ENCODE measurements at regions not wholly inside any gene's neighbourhood (a gene's known extent, or its start where the extent isn't known, plus 50 kb on each side); places are given as distances from the start of the nearest gene placed in this dataset.

DNA sequence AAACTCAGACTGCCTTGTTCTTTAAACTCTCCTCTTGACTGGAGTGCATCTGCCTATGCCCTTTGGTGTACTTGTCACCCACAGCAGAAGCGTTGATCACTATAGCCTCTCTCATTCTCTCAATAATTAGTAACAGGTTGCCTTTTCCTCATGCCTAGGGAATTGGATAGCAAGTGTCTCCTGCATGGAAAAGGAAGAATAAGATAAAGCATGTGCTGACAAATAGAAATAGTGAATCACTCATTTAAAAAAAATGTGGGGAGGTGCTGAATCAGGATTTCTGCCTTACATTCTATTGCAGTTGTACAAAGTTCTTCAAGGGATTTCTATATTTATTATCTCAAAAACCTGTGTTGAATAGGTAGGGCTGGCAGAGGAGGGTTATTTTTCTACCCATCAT lies 323.0 kb downstream of the TXNL1 start:
- no peaks in the 10 kb centered on the region for H3K36me3 ChIP-seq (ENCODE audit: control insufficient read depth, insufficient read depth, low read length, severe bottlenecking)
- DNase-seq (ENCODE audit: low read depth): peak; percentile 46

DNA sequence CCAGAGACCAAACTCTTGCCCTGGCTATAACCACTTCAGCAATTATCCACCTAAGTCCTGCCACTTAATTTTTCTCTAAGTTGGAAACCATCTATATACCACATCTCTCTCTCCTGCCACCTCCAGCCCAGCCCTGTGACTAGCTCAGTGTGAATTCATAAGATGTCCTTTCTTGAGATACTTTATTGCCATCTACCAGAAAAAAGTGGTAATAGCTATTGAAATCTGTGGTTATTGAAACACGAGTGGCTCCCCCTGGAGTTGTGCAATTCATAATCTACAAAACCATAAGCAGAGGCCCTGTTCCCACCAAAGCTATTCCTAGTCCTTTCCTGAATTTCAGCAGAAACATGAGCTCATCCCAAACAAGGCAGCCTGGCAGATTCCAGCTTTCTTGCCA lies 324.0 kb downstream of the TXNL1 start:
- no peak for DNase-seq (ENCODE audit: low read depth)
- no peak overlapping the region for H3K4me3 ChIP-seq (ENCODE audit: low read length)

More for the DNA sequence above, 323.0 kb downstream of the TXNL1 start:
- Histone ChIP-seq H3K9ac (ENCODE audit: low read length) (no peak overlapping the region), H3K4me1 (ENCODE audit: control insufficient read depth, insufficient read depth, low read length) (peaks cover 5% of the 10 kb centered on the region), H3K4me3 (ENCODE audit: low read length) (no peak overlapping the region), H3K27me3 (replicated peaks; ENCODE audit: control insufficient read depth, insufficient read depth, low read length) (no peaks in the 10 kb centered on the region), H3K9me3 (ENCODE audit: control insufficient read depth, low read length) (no peaks in the 10 kb centered on the region)

DNA sequence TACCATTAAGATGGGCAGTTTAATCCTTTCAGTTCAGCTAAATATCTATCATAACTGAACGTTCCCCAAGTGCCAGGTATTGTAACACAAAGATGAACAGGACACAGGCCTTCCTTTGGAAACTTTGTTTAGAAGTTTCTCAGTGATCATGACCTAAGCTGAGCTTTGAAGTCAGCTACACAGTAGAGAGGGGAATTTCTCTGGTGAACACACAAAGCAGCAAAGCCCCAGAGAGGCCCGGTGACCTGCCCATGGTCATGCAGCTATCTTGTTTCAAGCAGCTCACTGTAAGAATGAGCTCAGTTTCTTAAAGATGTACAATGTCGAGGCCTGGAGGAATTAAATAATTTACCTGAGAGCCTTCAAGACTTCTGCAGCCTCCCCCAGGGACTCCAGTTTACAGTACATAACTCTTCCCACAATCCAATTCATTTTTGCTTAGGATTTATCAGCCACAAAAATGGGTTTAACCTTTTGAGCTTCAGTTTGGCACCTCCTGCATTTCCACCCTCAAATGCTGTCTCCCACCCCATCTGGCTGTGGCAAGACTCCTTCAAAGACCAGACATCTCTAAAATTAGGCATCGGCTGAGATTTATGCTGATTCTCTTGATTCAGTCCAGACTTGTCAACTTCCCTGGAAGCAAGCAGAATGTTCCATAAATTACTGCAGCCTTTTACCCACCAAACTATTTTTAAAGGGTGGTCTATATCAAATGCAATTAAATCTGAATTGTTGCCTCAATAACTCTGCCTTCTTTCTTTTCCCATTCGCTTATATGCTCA lies 325.6 kb downstream of the TXNL1 start:
- DNase-seq (ENCODE audit: low read depth): no peak
- Histone ChIP-seq H3K4me1 (ENCODE audit: control insufficient read depth, insufficient read depth, low read length) (peaks cover 5% of the 10 kb centered on the region), H3K9ac (ENCODE audit: low read length) (no peak overlapping the region), H3K4me3 (ENCODE audit: low read length) (no peak overlapping the region), H3K27me3 (replicated peaks; ENCODE audit: control insufficient read depth, insufficient read depth, low read length) (no peaks in the 10 kb centered on the region), H3K36me3 (ENCODE audit: control insufficient read depth, insufficient read depth, low read length, severe bottlenecking) (no peaks in the 10 kb centered on the region), H3K9me3 (ENCODE audit: control insufficient read depth, low read length) (no peaks in the 10 kb centered on the region)

More for the DNA sequence above, 324.0 kb downstream of the TXNL1 start:
- Histone ChIP-seq H3K4me1 (ENCODE audit: control insufficient read depth, insufficient read depth, low read length) (peaks cover 5% of the 10 kb centered on the region), H3K36me3 (ENCODE audit: control insufficient read depth, insufficient read depth, low read length, severe bottlenecking) (no peaks in the 10 kb centered on the region), H3K9ac (ENCODE audit: low read length) (no peak overlapping the region), H3K9me3 (ENCODE audit: control insufficient read depth, low read length) (no peaks in the 10 kb centered on the region), H3K27me3 (replicated peaks; ENCODE audit: control insufficient read depth, insufficient read depth, low read length) (no peaks in the 10 kb centered on the region)

DNA sequence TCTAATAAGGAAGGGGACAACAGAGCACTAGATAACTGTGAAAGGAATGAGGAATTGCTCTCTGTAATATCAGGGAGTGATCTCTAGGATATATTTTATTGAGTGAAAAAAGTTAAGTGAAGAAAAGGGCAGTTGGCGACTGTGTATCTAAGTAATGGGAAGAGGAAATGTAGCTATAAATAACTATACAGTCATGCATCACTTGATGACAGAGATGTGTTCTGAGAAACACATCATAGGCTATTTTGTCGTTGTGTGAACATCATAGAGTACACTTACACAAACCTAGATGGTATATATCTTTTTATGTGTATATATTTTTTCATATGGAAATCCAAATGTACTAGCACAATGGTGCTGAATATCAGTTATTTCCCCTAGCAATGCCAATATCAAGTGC lies 329.3 kb downstream of the TXNL1 start:
- Histone ChIP-seq H3K27me3 (replicated peaks; ENCODE audit: control insufficient read depth, insufficient read depth, low read length) (no peaks in the 10 kb centered on the region), H3K4me1 (ENCODE audit: control insufficient read depth, insufficient read depth, low read length) (no peaks in the 10 kb centered on the region), H3K36me3 (ENCODE audit: control insufficient read depth, insufficient read depth, low read length, severe bottlenecking) (no peaks in the 10 kb centered on the region), H3K9me3 (ENCODE audit: control insufficient read depth, low read length) (no peaks in the 10 kb centered on the region), H3K9ac (ENCODE audit: low read length) (no peak overlapping the region), H3K4me3 (ENCODE audit: low read length) (no peak overlapping the region)
- DNase-seq (ENCODE audit: low read depth): no peak

DNA sequence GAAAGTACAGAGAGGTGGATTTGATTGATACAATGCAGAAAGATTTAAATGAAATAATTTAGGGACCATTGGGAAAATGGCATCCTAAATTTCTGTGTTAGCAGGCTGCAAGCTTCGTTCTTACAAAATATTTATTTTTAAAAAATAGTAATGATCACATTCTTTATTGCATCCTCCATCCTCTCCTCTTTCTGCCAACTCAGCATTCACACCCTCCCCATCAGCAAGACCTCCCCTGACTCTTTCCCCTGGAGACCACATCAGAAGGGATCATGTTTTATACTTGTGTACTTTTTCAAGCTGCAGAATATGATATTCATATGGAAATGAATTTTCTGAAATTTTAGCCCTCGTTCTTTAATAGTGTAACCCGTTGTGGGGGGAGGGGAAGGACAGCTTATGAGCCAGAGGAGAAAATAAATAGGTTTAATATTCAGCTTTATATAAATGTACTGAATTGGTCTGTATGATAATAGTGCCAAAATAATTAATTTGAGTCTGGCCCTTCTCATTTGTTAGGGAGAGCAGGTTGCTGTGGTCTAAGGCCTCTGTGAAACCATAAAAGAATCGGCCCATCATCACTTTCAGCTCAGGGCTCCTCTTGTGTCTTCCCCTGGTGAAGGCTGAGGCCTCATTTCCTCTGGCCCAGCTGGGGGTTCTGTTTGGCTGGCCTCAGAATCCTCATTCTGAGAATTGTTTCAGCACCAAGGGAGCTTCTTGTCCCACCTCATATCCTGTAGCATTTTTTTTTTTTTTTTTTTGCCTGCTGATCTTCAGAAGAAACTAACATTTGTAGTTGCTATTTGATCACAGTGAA lies 330.8 kb downstream of the TXNL1 start:
- Histone ChIP-seq H3K4me1 (ENCODE audit: control insufficient read depth, insufficient read depth, low read length) (no peaks in the 10 kb centered on the region), H3K36me3 (ENCODE audit: control insufficient read depth, insufficient read depth, low read length, severe bottlenecking) (no peaks in the 10 kb centered on the region), H3K9me3 (ENCODE audit: control insufficient read depth, low read length) (no peaks in the 10 kb centered on the region), H3K27me3 (replicated peaks; ENCODE audit: control insufficient read depth, insufficient read depth, low read length) (no peaks in the 10 kb centered on the region), H3K9ac (ENCODE audit: low read length) (no peak overlapping the region), H3K4me3 (ENCODE audit: low read length) (no peak overlapping the region)
- DNase-seq (ENCODE audit: low read depth): no peak

DNA sequence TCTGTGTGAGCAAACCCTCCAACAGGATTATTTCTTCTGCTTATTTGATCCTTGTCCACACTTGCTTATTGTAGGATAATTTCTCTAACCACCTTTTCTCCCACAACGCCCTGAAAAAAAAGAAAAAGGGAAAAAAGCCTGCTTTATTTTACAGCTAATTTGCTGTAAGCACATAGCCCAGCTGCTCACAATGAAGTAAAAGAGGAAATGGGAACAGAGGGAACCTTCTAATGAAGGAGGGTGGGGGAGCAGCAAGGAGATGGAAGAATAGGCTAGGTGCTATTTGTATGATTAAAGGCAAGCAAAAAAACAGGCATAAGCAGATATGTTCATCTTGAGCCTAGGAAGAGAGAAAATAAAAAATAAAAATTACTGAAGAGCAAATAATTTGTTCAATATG lies 331.6 kb downstream of the TXNL1 start:
- H3K9me3 ChIP-seq (ENCODE audit: control insufficient read depth, low read length): no peaks in the 10 kb centered on the region
- H3K36me3 ChIP-seq (ENCODE audit: control insufficient read depth, insufficient read depth, low read length, severe bottlenecking): no peaks in the 10 kb centered on the region
- H3K4me1 ChIP-seq (ENCODE audit: control insufficient read depth, insufficient read depth, low read length): no peaks in the 10 kb centered on the region
- no peak overlapping the region for H3K9ac ChIP-seq (ENCODE audit: low read length)
- no peaks in the 10 kb centered on the region for H3K27me3 ChIP-seq (replicated peaks; ENCODE audit: control insufficient read depth, insufficient read depth, low read length)
- no peak for DNase-seq (ENCODE audit: low read depth)
- H3K4me3 ChIP-seq (ENCODE audit: low read length): no peak overlapping the region

DNA sequence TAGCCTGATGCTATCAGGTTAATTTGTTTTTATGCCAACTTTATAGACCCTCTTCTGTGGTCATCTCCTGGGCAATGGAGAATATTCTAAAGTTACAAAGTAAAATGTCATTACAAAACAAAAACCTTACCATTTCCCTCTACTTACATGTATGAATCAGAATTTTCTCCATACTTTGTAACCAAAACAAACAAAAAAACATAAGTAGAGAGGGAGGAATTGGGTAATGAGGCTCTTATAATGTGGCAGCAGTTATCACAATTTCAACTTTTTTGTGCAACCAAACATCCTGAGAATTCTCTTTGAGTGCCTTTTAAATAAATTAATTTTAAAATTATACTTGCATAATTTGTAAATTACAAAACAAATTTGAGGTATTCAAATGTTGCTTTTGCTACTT lies 332.8 kb downstream of the TXNL1 start:
- DNase-seq (ENCODE audit: low read depth): peak; percentile 72
- no peaks in the 10 kb centered on the region for H3K27me3 ChIP-seq (replicated peaks; ENCODE audit: control insufficient read depth, insufficient read depth, low read length)
- no peaks in the 10 kb centered on the region for H3K9me3 ChIP-seq (ENCODE audit: control insufficient read depth, low read length)

DNA sequence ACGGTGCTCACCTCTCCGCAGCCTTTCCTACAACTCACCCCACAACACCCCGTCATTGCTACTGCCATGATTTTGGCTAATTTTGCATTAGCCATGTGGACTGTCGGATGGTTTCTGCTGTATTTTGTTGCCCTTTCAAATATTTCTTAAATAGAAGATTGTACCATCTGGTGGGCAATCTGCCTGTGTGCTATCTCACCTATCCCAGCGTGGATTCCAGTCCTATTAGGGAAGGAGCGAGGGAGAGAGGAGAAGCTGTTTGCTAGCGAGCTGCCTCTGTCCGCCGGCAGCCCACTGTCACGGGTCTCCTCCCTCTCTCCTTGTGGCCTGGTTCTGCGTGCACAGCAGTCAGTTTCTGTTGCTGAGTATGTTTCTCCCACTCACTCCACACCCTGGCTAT lies 336.2 kb downstream of the TXNL1 start:
- no peaks in the 10 kb centered on the region for H3K27me3 ChIP-seq (replicated peaks; ENCODE audit: control insufficient read depth, insufficient read depth, low read length)
- no peaks in the 10 kb centered on the region for H3K4me1 ChIP-seq (ENCODE audit: control insufficient read depth, insufficient read depth, low read length)
- DNase-seq (ENCODE audit: low read depth): no peak
- no peak overlapping the region for H3K9ac ChIP-seq (ENCODE audit: low read length)
- no peak overlapping the region for H3K4me3 ChIP-seq (ENCODE audit: low read length)
- H3K36me3 ChIP-seq (ENCODE audit: control insufficient read depth, insufficient read depth, low read length, severe bottlenecking): no peaks in the 10 kb centered on the region
- no peaks in the 10 kb centered on the region for H3K9me3 ChIP-seq (ENCODE audit: control insufficient read depth, low read length)

More for the DNA sequence above, 332.8 kb downstream of the TXNL1 start:
- H3K4me3 ChIP-seq (ENCODE audit: low read length): no peak overlapping the region
- no peak overlapping the region for H3K9ac ChIP-seq (ENCODE audit: low read length)
- H3K36me3 ChIP-seq (ENCODE audit: control insufficient read depth, insufficient read depth, low read length, severe bottlenecking): no peaks in the 10 kb centered on the region
- no peaks in the 10 kb centered on the region for H3K4me1 ChIP-seq (ENCODE audit: control insufficient read depth, insufficient read depth, low read length)

DNA sequence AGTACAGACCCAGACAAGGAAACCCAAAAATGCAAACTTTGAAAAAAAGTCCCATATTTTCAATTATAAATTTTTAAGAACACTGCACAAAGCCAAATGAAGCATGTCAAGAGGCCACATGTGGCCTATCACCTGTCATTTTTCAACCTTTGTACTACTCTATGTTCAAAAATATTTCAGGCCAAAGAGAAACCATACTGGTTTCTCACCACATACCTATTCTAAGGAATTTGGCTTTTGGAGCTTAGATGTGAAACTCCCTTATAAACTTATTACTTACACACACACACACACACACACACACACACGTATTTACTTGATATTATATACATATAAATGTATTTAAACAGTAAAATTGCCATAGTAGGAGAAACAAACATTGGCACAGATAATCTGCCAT lies 338.7 kb downstream of the TXNL1 start:
- Histone ChIP-seq H3K27me3 (replicated peaks; ENCODE audit: control insufficient read depth, insufficient read depth, low read length) (no peaks in the 10 kb centered on the region), H3K4me1 (ENCODE audit: control insufficient read depth, insufficient read depth, low read length) (no peaks in the 10 kb centered on the region), H3K9me3 (ENCODE audit: control insufficient read depth, low read length) (no peaks in the 10 kb centered on the region), H3K9ac (ENCODE audit: low read length) (no peak overlapping the region), H3K4me3 (ENCODE audit: low read length) (no peak overlapping the region), H3K36me3 (ENCODE audit: control insufficient read depth, insufficient read depth, low read length, severe bottlenecking) (no peaks in the 10 kb centered on the region)
- no peak for DNase-seq (ENCODE audit: low read depth)

DNA sequence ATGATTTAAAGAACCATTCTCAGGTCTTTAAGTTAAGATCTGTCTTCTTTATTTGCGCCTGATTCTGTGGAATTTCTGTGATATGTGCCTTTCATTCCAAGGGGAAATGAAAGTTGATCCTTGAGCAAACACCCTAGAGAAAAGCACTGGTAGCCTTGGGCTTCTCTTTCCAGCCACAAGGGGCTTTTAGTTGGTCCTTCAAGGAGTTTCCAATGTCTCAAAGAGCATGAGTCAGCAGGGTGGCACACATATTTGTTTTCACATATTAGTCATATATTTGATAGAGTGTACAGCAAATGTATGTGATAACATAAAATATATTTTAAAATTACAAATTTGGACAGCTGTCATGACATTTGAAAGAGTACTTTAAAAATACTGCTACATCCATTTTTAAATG lies 339.5 kb downstream of the TXNL1 start:
- H3K9ac ChIP-seq (ENCODE audit: low read length): no peak overlapping the region
- no peaks in the 10 kb centered on the region for H3K9me3 ChIP-seq (ENCODE audit: control insufficient read depth, low read length)
- peak; percentile 71 for DNase-seq (ENCODE audit: low read depth)
- H3K4me1 ChIP-seq (ENCODE audit: control insufficient read depth, insufficient read depth, low read length): no peaks in the 10 kb centered on the region
- H3K27me3 ChIP-seq (replicated peaks; ENCODE audit: control insufficient read depth, insufficient read depth, low read length): no peaks in the 10 kb centered on the region
- H3K4me3 ChIP-seq (ENCODE audit: low read length): no peak overlapping the region
- no peaks in the 10 kb centered on the region for H3K36me3 ChIP-seq (ENCODE audit: control insufficient read depth, insufficient read depth, low read length, severe bottlenecking)

DNA sequence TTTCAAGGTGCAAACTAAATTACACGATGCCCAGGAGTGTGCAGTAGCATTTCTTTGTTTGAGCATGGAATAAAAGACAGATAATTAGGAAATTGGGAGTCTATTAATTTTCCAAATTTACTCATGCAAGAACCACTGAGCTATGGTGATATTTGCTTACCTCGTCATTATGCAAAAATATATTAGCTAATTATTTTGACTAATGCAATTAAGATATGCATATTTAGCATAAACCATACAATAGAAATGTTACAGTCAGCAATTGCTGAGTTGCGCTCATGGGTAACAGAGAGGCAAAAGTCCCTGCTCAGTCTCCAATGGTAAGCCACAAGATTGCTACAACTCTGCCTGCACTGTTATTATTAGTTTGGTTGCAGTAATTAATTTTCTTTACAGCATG lies 342.0 kb downstream of the TXNL1 start:
- Histone ChIP-seq H3K36me3 (ENCODE audit: control insufficient read depth, insufficient read depth, low read length, severe bottlenecking) (no peaks in the 10 kb centered on the region), H3K9ac (ENCODE audit: low read length) (no peak overlapping the region), H3K4me3 (ENCODE audit: low read length) (no peak overlapping the region), H3K27me3 (replicated peaks; ENCODE audit: control insufficient read depth, insufficient read depth, low read length) (no peaks in the 10 kb centered on the region), H3K4me1 (ENCODE audit: control insufficient read depth, insufficient read depth, low read length) (no peaks in the 10 kb centered on the region), H3K9me3 (ENCODE audit: control insufficient read depth, low read length) (no peaks in the 10 kb centered on the region)
- no peak for DNase-seq (ENCODE audit: low read depth)

All from adipocyte (in vitro differentiated cells).